Activated CD4-positive, alpha-beta T cell treated with anti-CD3 and anti-CD28 coated beads, Interleukin-2, amount 50 U/mL, for 48 hours (primary cell): ENCODE measurements at regions not wholly inside any gene's neighbourhood (a gene's known extent, or its start where the extent isn't known, plus 50 kb on each side); places are given as distances from the start of the nearest gene placed in this dataset.

Experiments
- DNase-seq, 2 experiments: peaks; one replicate each; pipeline ENCODE4 v3.0.0-alpha.2; 2020

DNA sequence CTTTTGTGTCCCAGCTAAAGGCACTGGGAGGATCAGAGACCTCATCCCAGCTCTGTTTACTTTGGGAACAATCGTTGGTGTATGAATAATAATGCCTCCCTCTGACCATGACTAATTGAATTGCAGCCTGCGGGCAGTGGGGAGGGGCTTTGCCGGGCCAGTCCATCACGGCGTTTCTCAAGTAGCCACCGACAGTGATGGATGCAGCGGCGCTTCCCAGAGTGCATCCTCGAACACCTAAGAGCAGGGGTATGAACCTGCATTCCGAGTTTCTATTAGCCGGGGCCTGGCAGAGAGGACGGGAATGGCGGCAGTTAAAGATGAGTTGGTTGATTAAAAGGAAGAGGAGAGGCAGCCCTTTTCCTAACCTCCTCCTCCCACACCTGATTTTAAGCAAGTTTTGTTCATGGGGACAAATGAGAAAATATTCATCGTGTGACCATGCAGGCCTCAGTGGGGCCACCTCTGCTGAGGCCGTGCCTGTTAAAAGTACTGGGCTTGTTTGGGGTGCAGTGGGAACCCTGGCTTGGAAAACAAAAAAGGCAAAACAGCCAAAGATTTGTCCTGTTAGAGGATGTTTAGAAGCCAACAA lies 154.1 kb downstream of the FOXA2 start:
- no peak for DNase-seq

DNA sequence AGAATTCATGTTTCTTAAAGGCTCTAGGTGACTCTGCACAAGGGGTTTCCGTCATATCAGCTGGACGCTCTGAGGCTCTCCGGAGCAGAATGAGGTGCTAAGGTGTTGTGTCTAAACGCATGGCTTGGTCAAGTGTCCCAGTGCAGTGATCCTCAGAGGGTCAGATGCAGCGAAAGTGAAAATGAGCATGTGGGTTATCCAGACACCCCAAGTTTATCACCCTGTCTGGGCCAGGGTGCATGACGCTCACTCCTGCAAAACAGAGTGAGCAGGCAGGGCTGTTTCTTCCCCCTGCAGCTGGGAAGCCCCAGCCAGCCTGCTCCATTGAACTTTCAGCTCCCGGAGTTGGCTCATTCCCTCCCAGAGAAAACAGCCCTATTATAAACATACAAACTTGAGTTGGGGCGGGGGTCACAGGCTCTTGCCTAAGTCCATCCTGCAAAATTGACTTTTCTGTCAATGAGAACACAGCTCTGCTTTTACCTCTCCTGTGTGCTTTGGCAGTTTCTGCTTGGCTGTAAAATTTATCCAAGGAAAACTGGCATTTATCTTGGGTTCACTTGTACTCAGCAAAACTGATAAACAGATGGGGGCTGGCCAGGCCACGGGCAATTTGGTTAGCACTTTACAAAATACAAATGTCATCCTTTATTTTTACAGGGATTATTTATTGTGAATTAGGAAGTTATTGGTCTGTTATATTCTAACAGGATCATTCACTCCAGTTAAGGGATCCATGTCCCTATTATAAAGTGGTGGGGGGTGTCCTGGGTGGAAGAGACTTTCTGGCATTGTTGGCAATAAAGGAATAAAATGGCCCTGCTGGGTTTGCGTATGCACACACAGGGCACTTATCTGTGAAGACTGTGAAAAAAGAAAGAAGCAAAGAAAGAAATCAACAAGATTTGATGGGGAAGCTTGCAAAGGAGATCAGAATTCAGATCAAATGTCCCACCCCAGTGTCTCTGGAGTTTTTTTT lies 154.9 kb downstream of the FOXA2 start:
- no peak for DNase-seq

DNA sequence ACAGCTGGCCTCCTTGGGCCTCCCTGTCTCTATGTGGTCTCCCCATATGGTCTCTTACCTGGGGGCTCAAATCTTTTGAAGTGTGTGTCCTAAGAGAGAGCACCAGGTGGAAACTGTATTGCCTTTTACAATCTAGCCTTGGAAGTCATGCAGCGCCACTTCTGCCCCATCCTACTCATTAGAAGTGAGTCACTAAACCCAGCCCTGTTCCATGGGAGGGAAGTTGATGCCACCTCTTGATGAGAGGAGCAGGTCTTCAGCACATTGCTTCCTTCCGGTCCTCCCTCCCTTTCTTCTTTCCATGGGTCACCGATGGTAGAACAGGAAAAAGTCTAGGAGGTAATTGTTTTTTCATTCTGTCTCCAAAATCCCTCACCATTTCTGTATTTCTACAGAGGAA lies 156.3 kb downstream of the FOXA2 start:
- DNase-seq: no peak

DNA sequence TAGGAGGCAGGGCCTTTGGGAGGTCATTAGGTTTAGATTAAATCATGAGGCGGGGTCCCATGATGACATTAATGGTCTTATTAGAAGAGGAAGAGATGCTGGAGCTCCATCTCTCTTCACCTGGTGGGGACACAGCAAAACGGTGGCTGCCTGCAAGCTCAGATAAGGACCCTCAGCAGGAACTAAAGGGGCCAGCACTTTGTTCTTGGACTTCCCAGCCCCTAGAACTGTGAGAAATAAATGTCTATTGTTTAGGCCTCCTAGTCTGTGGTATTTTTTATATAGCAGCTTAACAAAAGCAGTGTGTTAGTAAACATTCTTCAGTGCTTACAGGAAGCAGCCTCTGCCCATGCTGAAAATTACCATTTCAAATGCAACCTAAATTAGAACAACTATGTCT lies 157.6 kb downstream of the FOXA2 start:
- DNase-seq: no peak

DNA sequence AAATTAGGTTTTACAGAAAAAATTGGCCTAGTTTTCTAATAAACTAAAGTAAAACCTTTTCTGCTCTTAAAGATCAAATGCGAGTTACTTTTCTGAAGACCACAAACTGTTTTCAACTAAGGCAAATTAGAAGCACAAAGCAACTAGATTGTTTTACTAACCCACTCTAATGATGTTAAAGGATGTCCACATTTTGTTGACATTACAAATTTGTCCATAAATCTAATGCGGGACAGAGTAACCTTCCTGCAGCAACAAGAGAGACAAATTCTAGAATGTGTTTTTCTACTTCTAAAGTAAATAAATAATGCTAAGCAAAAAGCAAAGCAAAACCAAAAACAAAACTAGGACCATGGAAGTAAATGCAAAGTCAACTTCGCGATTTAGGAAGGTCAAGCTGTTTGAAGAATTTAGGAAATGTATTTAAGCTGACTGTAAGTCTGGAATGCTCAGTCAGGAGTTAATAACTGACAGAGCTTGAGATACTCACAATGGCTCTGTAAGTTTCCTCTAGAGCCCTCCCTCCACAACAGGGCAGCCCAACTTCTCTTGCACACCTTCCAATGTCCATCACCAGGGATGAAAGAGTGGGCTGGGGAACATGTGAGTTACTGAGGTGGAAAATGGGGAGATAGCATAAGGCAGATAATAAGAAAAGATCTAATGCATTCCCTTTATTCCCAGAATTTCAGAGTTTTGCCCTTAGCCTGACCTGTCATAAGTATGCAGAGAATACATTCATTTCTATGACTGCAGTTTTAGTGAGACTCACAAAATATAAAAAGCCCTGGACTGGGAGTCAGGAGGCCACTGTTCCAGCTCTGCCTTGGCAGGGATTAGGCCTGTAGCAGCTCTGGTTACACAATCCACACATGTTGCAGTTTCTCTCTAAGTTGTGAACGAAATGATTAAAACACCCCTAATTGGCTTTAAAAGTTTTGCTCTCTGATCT lies 158.8 kb downstream of the FOXA2 start:
- DNase-seq: no peak

DNA sequence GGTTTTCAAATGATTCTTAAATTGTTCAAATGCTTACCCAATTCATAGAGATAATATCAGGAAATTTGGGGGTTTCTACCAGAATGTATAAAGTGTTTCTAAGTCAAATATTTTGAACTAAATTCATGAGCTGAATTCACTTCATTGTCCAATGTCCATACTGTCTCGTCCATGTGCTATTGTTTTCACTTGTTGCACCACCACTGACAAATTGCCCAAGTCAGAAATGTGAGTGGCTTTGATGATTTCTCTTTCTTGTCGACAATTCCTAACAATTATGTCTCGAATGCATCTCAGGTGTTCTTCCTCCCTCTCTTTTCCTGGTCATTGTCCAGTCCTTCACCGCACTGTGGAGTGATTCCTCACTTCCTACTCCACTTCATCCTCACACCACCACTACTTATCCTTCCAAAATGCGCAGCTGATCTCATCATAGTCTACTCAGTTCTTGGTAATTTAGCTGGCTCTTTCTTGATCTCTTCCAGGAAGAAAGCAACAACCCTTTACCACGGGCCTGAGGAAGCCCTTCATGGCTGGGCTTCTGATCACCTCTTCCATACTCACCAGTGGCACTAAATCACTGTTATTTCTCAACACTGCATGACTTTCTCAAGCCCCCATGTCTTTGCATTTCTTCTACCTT lies 161.1 kb downstream of the FOXA2 start:
- no peak for DNase-seq

DNA sequence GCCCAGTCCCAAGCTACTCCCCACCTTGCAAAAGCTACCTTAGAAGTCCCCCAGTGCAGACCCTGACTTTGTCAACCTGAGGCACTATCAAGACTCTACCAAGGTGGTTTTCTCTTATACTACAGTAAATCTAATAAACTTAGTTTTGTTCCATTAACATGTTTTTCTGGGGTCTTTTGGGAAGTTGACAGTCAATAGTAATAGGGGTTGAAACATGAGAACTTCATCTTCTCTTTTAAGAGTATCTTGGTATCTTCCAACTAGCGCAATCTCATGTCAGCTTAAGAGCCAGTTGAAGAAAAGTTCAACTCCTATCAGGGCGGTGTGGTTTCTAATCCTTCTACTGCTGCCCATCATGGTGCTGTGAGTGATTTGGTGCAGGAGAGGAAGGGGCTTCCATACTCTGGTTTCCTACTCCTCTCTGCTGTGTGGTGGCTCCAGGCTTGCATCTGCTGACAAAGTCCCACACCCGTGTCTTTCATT lies 164.2 kb downstream of the FOXA2 start:
- no peak for DNase-seq

DNA sequence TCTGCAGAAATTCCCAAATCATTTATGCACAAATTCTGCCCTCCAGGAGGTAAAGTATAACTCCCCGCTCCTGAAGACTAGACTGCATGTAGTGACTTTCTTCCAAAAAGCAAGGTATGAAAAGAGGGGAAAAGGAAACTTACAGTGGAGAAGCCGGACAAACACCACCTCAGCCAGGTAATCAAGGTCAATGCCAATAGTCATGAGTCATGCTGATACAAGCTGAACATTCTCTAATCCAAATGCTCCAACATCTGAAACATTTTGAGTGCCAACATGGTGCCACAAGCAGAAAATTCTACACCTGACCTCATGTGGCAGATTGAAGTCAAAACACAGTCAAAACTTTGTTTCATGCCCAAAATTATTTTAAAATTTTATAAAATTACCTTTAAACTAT lies 165.6 kb downstream of the FOXA2 start:
- no peak for DNase-seq

DNA sequence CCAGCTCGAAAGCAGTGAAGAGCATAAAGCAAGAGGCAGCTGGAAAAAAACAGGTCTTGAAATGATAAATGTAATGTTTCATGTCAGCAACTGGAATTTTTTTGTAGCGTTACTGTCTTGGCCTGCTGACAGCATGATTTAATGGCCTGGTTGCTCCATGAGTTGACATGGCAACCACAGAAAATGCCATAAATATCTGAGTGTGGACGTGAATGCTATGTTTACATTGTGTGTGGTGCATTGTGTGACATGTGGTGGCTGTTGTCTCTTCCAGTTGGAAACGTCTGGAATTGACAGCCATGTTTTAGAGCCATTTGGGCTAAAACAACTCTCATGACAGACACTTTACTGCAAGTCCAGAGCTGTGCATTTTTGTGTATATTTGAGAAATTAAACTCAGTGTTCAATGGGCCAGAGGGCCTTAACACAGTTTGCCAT lies 170.0 kb downstream of the FOXA2 start:
- DNase-seq: no peak

DNA sequence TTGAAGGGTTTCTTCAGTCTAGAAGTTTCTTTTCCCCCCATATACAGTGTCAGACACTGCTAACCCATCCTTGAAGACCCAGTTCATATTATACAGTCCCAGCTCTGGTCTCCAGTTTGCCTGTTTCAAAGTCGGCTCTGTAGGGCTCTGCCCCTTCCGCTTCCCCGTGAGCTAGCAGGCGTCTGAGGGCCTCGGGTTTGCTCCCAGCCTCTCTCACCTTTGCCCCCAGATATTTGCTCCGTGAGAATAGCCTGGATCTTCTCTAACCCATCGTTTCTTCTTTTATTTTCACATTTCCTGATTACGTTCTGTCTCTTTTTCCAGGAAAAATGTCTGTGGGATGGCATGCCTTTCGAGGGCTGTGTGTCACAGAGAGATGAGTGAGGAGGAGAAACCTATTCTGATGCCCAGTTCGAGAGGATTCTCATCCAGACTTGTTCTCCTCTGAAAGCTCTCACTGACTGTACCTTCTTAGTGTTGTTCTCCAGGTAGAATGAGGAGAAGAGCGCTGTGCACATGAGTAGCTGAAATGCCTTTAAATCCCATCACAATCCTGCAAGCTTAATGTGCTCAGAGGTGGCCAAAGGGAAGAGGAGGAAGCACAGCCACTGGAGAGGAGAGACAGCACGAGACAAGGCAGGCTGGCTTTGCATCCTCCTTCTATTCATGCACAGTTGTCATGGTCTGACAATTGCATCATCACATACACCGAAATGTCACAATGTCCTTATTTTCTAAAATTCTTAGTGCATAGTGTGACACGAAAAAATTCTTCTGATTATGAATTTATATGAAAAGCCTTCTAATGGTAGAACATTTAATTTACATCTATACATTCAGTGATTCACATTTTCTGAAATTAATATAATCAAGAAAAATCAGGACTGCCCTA lies 171.1 kb downstream of the FOXA2 start:
- no peak for DNase-seq

DNA sequence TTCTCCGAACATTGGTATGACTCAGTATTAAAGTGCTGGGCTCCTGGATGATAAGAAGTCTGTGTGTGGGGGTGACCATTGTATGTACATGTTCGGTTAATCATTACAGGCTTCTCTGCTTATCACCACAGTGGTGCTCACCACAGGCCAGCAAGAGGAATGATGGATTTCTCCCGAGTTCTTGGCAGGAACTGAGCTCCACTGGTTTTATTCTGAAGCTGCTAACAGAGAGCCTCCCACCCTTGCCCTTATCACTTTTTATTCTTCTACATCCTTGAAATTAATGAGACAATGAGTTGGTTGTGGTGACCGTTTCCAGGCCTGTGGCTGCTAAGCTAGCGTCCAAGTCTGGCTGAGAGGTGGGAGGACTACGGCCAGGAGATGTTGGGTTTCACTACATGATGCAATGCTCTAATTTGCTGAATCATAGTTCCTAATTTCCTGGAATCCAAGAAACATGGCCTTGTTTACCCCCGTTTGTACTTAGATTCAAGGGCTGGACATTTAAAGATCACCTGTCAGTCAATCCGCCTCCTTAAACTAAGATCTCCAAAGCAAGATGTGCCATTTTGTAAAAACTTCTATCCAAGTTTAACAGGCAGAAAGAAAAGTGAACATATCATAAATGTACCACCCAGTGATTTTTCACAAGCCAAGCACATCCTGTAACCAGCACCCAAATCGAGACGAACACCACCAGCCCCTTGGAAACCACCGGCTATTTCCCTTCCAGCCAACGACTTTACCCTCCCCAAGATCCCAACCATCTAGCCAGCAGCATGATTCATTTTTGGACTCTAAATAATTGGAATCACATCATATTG lies 172.5 kb downstream of the FOXA2 start:
- DNase-seq: no peak

DNA sequence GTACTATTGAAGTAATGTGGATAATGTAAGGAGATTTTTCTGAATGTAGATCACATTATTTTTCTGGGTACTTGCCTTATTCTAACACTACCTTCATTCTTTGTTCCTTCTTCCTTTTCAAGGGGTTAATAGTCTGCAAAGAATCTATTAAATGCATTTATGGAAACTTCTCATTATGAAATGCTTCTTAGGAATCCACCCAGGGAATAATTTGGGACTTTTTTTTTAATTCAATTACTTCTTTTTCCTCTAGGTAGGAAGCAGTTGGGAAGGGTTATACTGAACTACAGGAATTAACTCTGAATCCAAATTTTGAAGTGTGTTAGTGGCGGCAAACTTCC lies 173.1 kb downstream of the FOXA2 start:
- no peak for DNase-seq

DNA sequence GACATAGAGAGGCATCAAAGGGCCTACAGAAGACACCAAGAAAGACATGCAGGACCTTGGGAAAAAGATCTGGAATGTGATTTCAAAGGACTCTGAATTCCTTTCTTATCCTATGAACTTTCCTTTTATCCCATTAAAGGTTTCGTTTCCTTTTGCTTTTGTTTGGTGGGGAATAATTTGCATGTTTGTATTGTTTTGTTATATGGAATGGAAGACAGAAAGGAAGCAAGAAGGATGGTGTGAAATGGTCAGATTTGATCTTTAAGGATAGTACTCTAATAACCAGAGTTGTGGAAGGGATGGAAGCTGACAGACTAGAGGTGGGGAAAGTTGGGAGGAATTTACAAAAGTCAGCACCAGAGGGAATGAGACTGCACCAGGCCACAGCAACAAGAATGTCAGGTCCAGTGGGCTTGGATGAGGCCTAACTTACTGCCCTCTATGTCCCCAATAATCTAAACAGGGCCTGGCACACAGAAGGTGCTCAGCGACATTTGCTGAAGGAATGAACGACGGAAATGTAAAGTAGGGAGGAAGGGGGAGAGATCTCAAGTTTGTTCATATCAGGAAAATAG lies 173.7 kb downstream of the FOXA2 start:
- no peak for DNase-seq

DNA sequence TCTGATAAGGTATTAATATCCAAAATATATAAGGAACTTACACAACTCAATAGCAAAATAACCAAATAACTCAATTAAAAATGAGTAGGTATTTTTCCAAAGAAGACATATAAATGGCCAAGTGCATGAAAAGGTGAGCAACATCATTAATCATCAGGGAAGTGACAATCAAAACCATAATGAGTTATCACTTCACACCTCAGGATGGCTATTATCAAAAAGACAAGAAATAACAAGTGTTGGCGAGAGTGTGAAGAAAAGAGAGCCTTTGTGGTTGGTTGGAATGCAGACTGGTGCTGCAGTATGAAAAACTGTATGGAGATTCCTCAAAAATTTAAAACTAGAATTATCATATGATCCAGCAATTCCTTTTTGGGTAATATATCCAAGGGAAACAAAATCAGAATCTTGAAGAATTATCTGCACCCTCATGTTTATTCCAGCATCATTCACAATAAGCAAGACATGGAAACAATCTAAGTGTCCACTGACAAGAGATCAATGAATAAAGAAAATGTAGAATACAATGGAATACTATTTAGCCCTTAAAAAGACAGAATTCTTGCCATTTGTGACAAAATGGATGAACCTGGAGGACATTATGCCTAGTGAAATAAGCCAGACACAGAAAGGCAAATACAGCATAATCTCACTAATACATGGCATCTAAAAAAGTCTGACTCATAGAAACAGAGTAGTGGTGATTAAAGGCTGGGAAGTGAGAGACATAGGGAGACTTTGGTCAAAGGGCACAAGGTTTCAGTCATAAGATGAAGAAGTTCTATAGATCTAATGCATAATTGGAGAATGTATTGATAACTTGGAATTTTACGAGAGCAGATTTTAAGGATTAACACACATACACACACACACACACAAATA lies 175.6 kb downstream of the FOXA2 start:
- no peak for DNase-seq

DNA sequence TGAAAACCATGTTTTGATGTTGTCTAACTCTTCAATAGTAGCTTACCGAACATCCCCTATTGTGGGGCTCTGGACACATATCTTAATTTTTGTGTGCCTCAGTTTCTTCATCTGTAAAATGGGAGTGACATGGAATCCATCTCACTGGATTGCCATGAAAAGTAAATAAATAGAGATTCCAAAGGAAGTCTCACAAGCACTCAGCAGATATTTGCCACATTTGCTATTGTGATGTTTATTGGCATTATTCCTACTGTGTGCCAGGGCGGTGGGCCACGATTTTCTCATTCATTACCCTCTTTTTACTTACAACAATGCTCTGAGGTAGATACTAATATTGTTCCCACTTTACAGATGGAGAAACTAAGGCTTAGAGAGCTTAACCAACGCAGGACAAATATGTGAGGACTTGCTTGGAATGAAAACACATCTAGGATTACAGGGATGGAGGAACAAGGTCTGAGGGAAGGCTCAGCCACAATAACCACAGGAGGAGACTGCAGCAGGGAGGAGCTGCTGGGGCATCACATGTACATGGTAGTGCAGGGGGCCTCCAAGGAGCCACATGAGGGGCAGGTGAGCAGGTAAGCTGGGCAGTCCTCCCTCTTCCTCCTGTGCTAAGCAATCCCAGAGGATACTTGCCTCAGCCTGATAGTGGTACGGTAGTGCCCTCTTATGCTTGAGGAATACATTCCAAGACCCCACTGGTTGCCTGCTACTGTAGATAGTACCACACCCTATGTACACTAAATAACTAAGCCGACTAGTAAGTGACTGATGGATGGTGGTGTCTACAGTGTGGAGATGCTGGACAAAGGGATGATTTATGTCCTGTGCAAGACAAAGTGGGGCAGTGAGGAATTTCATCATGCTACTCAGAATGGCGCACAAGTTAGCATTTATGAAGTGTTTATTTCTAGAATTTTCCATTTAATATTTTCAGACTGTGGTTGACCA lies 176.9 kb downstream of the FOXA2 start:
- DNase-seq: no peak

DNA sequence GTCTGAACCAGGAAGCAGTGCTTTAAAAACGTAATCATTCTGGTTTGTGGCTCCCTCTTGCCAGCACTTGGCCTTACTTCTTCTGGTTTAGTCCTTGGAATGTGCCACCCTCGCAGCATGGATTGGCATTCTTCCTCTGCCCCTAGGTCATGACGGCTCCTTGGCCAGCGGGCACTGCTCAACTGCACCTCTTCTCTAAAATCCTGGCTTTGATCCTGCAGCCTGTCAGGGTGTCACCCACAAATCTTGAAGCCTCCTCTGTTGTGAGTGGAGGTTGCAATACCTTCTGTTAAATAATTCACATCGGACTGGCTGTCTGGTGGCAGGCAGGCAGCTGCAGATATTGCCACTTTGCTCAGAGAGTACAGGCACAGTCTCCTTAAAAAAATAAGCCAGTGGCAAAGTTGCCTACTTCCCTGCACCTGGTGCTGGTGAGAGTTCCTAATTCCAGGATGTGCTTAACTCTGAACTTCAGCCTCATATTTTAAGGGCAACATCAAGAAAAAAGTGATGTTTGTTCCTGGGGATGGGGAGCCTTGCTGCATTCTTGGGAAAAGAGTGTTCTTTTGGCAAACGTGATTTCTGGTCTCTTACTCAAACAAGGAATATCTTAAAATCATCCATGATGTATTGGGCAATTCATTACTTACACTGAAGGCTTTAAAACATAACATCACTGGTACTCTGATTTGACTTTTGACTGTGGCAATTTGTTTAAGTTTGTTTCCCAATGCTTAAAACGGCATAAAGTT lies 179.8 kb downstream of the FOXA2 start:
- DNase-seq: no peak
